Cardiac muscle cell (in vitro differentiated cells and primary cell): ENCODE measurements at regions not wholly inside any gene's neighbourhood (a gene's known extent, or its start where the extent isn't known, plus 50 kb on each side); places are given as distances from the start of the nearest gene placed in this dataset.

Source experiments
- DNase-seq, 2 donors: peaks; one replicate each; pipeline versions ENCODE4 v3.0.0 to v3.0.0-alpha.2; 2010 to 2017; ENCODE audit warnings: low read depth in 1 of 2, low spot score in 1 of 2
- H3K27ac ChIP-seq: fragments of 200-600 bp; sonication (generic); 2 replicates; pipeline ENCODE4 v1.5.1; 2016
- H3K27me3 ChIP-seq: fragments of 200-600 bp; sonication (generic); 2 replicates; pipeline ENCODE4 v1.6.0; 2016; ENCODE audit warnings: control low read depth
- H3K36me3 ChIP-seq: fragments of 200-600 bp; sonication (generic); 2 replicates; pipeline ENCODE4 v1.5.1; 2016; ENCODE audit warnings: control low read depth
- H3K4me1 ChIP-seq: fragments of 200-600 bp; sonication (generic); 2 replicates; pipeline ENCODE4 v1.8.1; 2017; ENCODE audit warnings: low read depth, mild to moderate bottlenecking, mixed run types
- H3K4me3 ChIP-seq: fragments of 200-600 bp; sonication (generic); 2 replicates; pipeline ENCODE4 v1.5.1; 2016; ENCODE audit warnings: mild to moderate bottlenecking
- H3K9me3 ChIP-seq: fragments of 200-600 bp; sonication (generic); 2 replicates; pipeline ENCODE4 v1.5.1; 2017; ENCODE audit warnings: low read depth, mild to moderate bottlenecking, control low read depth
- CTCF ChIP-seq: IDR thresholded peaks from 2 replicates; pipeline ENCODE4 v1.5.1; 2012; ENCODE audit warnings: low read depth, mild to moderate bottlenecking, low read length

DNA sequence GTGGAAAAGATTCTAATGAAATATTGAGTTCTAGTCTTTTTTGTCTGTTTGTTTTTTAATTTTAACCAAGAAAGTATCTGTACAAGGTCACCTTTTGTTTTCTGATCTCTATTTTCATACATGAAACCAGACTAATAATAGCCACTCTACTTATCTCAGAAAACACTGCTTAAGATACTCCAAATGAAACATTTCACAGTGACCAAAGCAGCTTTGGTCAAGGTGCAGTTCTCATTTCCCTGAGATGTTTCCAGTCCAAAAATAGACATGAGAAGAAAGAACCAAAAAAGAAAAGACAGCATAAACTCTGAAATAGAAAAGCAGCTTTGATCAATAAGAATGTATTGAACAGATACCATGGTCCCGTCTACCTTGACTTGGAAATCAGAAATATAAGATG lies 782.8 kb downstream of the RAB28 start:
- H3K4me1 ChIP-seq, result peaks cover 11% of the 10 kb centered on the region
- TF ChIP-seq CTCF, result no peak
- no peak overlapping the region for H3K4me3 ChIP-seq
- peak overlapping the region; percentile 52 for H3K27ac ChIP-seq
- no peak for DNase-seq
- H3K36me3 ChIP-seq, result no peaks in the 10 kb centered on the region
- H3K9me3 ChIP-seq, result no peaks in the 10 kb centered on the region
- H3K27me3 ChIP-seq, result no peaks in the 10 kb centered on the region

DNA sequence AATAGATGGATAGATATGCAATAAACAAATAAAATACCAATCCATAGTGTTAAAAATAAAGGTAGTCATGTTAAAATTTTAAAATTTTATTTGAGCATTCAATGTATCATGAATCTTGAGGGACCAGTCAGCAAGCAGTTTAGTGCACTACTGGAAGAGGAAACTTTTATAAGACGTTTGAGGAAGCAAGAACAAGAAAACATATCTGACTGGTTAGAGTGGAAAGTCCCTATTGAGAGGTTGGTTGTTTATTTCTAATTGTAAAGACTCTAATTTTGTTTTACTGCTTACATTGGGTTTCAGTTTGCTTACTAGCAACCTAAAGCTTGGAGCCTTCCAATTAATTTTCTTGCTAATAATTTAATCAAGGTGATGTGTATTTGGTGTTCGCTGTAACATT lies 786.2 kb downstream of the RAB28 start:
- no peak for DNase-seq
- TF ChIP-seq CTCF, result no peak
- H3K9me3 ChIP-seq, result no peaks in the 10 kb centered on the region
- H3K27me3 ChIP-seq, result no peaks in the 10 kb centered on the region
- no peak overlapping the region for H3K27ac ChIP-seq
- H3K4me1 ChIP-seq, result peaks cover 11% of the 10 kb centered on the region
- H3K36me3 ChIP-seq, result no peaks in the 10 kb centered on the region
- H3K4me3 ChIP-seq, result no peak overlapping the region

DNA sequence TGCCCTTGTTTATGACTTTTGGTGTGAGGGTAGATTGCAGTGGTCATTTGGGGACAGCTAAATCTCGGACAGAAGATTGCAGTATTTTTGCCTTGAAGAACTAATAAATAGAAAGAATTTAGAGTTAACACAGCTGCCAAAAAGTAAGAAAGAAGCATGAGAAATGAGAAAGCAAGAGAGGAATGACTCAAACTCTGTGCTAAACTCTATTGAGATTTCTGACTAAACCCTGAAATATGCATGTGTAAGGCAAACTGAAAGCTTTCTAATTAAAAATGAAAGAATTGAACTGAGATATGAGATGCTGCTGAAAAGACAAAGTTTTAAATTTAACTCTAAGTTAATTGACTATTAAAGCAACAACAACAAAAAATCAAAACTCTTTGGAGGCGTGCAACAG lies 791.3 kb downstream of the RAB28 start:
- no peak overlapping the region for H3K27ac ChIP-seq
- H3K4me3 ChIP-seq, result no peak overlapping the region
- no peaks in the 10 kb centered on the region for H3K9me3 ChIP-seq
- no peak for TF ChIP-seq CTCF
- H3K4me1 ChIP-seq, result no peaks in the 10 kb centered on the region
- H3K36me3 ChIP-seq, result no peaks in the 10 kb centered on the region
- no peaks in the 10 kb centered on the region for H3K27me3 ChIP-seq
- DNase-seq, result peak in 1 of 2 donors; percentile 15

- DNase-seq, result no peak
- no peaks in the 10 kb centered on the region for H3K9me3 ChIP-seq
- H3K4me1 ChIP-seq, result no peaks in the 10 kb centered on the region
- H3K36me3 ChIP-seq, result no peaks in the 10 kb centered on the region
- H3K4me3 ChIP-seq, result no peak overlapping the region
- H3K27ac ChIP-seq, result no peak overlapping the region
- TF ChIP-seq CTCF, result no peak
- no peaks in the 10 kb centered on the region for H3K27me3 ChIP-seq
These were observed 793.0 kb downstream of the RAB28 start for GRCh38 chr4:12691168-12691567.

GRCh38 chr4:12689457-12689856 lies 794.7 kb downstream of the RAB28 start:
- no peaks in the 10 kb centered on the region for H3K27me3 ChIP-seq
- TF ChIP-seq CTCF, result no peak
- H3K27ac ChIP-seq, result no peak overlapping the region
- no peaks in the 10 kb centered on the region for H3K36me3 ChIP-seq
- H3K4me1 ChIP-seq, result no peaks in the 10 kb centered on the region
- no peak for DNase-seq
- H3K9me3 ChIP-seq, result no peaks in the 10 kb centered on the region
- H3K4me3 ChIP-seq, result no peak overlapping the region

DNA sequence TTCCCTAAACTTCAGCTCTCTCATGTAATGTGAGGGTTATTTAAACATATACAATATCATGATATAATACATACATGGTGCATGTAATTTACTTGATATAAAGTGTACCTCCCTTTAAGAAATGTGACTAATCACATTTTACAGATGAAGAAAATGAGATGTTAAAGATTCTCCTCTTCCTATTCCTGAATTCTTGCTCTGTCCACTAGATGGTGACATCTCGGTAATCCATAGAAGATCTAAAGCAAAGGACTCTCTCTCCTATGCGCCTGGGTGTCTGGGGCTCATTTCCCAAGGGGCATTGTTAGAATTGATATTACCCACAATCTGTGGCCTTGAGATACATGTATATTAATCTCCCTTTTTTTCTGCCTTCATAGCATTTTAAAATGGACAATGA lies 804.9 kb downstream of the RAB28 start:
- Histone ChIP-seq H3K9me3 (no peaks in the 10 kb centered on the region), H3K27me3 (no peaks in the 10 kb centered on the region), H3K4me1 (no peaks in the 10 kb centered on the region), H3K27ac (no peak overlapping the region), H3K36me3 (no peaks in the 10 kb centered on the region), H3K4me3 (no peak overlapping the region)
- DNase-seq, result peak; percentile 2 to 14
- peak; percentile 28 for TF ChIP-seq CTCF
